PC-3 (cell line): ENCODE measurements at regions not wholly inside any gene's neighbourhood (a gene's known extent, or its start where the extent isn't known, plus 50 kb on each side); places are given as distances from the start of the nearest gene placed in this dataset.
A peak's percentile ranks its signal among the peaks of the same experiment; 100 is the strongest.

Experiments used
- ATAC-seq: fragments of 200-7000 bp; cut with Tn5 transposase; 2 replicates; pipeline ENCODE4 v1.9.1; 2020; ENCODE audit warnings: mild to moderate bottlenecking, moderate library complexity
- BruUV-seq: library from RNA; stranded (reverse); fragments of 400-500 nt; replicated peaks from 2 replicates; lab custom pipeline; 2021; lab: Mats Ljungman, UMichigan
- CTCF ChIA-PET: fragments of 300-600 bp; sonication (Branson Sonifier 250); formaldehyde crosslinking; loops from one replicate; lab custom pipeline; 2022; ENCODE audit warnings: antibody characterized with exemption; lab: Charles Lee
- POLR2A ChIA-PET: fragments of 300-600 bp; sonication (Branson Sonifier 250); formaldehyde crosslinking; loops from one replicate; lab custom pipeline; 2022; ENCODE audit warnings: antibody characterized with exemption; ENCODE audit not compliant: unreplicated experiment; lab: Charles Lee
- DNase-seq: peaks from one replicate; pipeline ENCODE4 v3.0.0-alpha.2; 2015
- H2AFZ ChIP-seq: fragments of 300-600 bp; sonication (generic); 2 replicates; pipeline ENCODE4 v1.6.0; 2016; ENCODE audit warnings: antibody characterized with exemption, low read length
- H3F3A ChIP-seq: fragments of 300-600 bp; sonication (generic); one replicate; pipeline ENCODE4 v1.6.0; 2017; ENCODE audit warnings: antibody characterized with exemption, low read length, control low read depth, mild to moderate bottlenecking; ENCODE audit not compliant: unreplicated experiment
- H3K27ac ChIP-seq: fragments of 300-600 bp; sonication (generic); 2 replicates; pipeline ENCODE4 v1.5.1; 2016; ENCODE audit warnings: mild to moderate bottlenecking, low read length
- H3K27me3 ChIP-seq: fragments of 300-600 bp; sonication (generic); 2 replicates; pipeline ENCODE4 v1.6.1; 2016; ENCODE audit warnings: low read length, mixed read lengths
- H3K36me3 ChIP-seq: fragments of 300-600 bp; sonication (generic); 2 replicates; pipeline ENCODE4 v1.6.1; 2016; ENCODE audit warnings: low read depth, mixed run types, low read length, mixed read lengths
- H3K4me1 ChIP-seq: fragments of 300-600 bp; sonication (generic); 2 replicates; pipeline ENCODE4 v1.5.1; 2016; ENCODE audit warnings: low read length; ENCODE audit not compliant: insufficient read depth
- H3K4me2 ChIP-seq: fragments of 300-600 bp; sonication (generic); 2 replicates; pipeline ENCODE4 v1.6.0; 2016; ENCODE audit warnings: low read length
- H3K4me3 ChIP-seq: fragments of 300-600 bp; sonication (generic); 2 replicates; pipeline ENCODE4 v1.5.1; 2016; ENCODE audit warnings: mild to moderate bottlenecking, low read length, mixed read lengths
- H3K79me2 ChIP-seq: fragments of 300-600 bp; sonication (generic); 2 replicates; pipeline ENCODE4 v1.6.1; 2017; ENCODE audit warnings: low read length, mixed read lengths
- H3K9ac ChIP-seq: fragments of 300-600 bp; sonication (generic); 2 replicates; pipeline ENCODE4 v1.6.0; 2016; ENCODE audit warnings: mild to moderate bottlenecking, low read length
- H3K9me2 ChIP-seq: fragments of 300-600 bp; sonication (generic); replicated peaks from 2 replicates; pipeline ENCODE4 v1.6.1; 2016; ENCODE audit warnings: mixed run types, low read length, mixed read lengths
- H3K9me3 ChIP-seq: fragments of 300-600 bp; sonication (generic); 2 replicates; pipeline ENCODE4 v1.6.1; 2016; ENCODE audit warnings: low read length, mixed read lengths
- H4K20me1 ChIP-seq: fragments of 300-600 bp; sonication (generic); 2 replicates; pipeline ENCODE4 v1.6.1; 2016; ENCODE audit warnings: low read length, mixed read lengths
- EZH2 ChIP-seq: fragments of 300-600 bp; sonication (generic); IDR thresholded peaks from one replicate; pipeline ENCODE4 v1.6.1; 2017; ENCODE audit warnings: antibody characterized with exemption, mild to moderate bottlenecking, low read length; ENCODE audit not compliant: unreplicated experiment
- EZH2phosphoT487 ChIP-seq: fragments of 300-600 bp; sonication (generic); IDR thresholded peaks from 2 replicates; pipeline ENCODE4 v1.6.1; 2018; ENCODE audit warnings: mild to moderate bottlenecking, antibody characterized with exemption, low read length, borderline replicate concordance
- intact Hi-C: fragments of 100-400 bp; cut with micrococcal nuclease; formaldehyde crosslinking; loops from 2 replicates; pipeline ENCODE4 v1.9.0; 2023
- TF ChIP-seq, protein P1 (sequence below): fragments of 300-600 bp; sonication (generic); conservative IDR thresholded peaks from 2 replicates; pipeline ENCODE4 v1.5.1; 2017; ENCODE audit warnings: antibody characterized with exemption, low read depth, mild to moderate bottlenecking, low read length

DNA sequence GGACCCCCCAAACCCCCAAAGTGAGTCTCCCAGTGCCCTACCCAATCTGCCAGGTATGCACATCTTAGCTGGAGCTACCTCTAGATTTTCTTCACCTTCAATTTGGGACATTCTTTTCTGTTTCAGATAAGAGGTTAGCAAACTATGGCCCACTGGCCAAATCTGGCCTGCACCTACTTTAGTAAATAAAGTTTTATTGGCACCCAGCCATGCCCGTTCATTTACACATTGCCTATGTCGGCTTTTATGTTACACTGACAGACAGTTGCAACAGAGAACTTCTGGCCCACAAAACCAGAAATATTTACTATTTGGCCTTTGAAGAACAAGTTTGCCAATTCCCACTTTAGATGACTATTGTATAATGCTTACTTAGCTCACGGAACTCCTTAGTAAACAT is 55.9 kb upstream of the STX16 start:
- H3K4me3 ChIP-seq: no peak overlapping the region
- no TSS peak for BruUV-seq
- H3K79me2 ChIP-seq: no peaks in the 10 kb centered on the region
- no peak for ATAC-seq
- no peaks in the 10 kb centered on the region for H3K4me1 ChIP-seq
- no peaks in the 10 kb centered on the region for H4K20me1 ChIP-seq
- H3K4me2 ChIP-seq: no peak overlapping the region
- H3K9ac ChIP-seq: no peak overlapping the region
- no peak overlapping the region for H2AFZ ChIP-seq
- H3F3A ChIP-seq: no peaks in the 10 kb centered on the region
- no peaks in the 10 kb centered on the region for H3K36me3 ChIP-seq
- ChIA-PET CTCF (no interaction called here), POLR2A (interaction anchor here (0.5 kb wide), 1 partner anchor 57 kb away, joined by 10 read pairs; no protein-coding TSS in a partner anchor)
- TF ChIP-seq EZH2 (no peak), EZH2phosphoT487 (no peak)
- TF ChIP-seq, protein P1, sequence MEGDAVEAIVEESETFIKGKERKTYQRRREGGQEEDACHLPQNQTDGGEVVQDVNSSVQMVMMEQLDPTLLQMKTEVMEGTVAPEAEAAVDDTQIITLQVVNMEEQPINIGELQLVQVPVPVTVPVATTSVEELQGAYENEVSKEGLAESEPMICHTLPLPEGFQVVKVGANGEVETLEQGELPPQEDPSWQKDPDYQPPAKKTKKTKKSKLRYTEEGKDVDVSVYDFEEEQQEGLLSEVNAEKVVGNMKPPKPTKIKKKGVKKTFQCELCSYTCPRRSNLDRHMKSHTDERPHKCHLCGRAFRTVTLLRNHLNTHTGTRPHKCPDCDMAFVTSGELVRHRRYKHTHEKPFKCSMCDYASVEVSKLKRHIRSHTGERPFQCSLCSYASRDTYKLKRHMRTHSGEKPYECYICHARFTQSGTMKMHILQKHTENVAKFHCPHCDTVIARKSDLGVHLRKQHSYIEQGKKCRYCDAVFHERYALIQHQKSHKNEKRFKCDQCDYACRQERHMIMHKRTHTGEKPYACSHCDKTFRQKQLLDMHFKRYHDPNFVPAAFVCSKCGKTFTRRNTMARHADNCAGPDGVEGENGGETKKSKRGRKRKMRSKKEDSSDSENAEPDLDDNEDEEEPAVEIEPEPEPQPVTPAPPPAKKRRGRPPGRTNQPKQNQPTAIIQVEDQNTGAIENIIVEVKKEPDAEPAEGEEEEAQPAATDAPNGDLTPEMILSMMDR: no peak
- no peak overlapping the region for H3K27ac ChIP-seq
- intact Hi-C loops: no loop called here
- H3K9me3 ChIP-seq: no peaks in the 10 kb centered on the region
- peaks cover 5% of the 10 kb centered on the region; the same call in 1 of the 2 replicates for H3K27me3 ChIP-seq
- peak; percentile 13 for DNase-seq
- no peaks in the 10 kb centered on the region for H3K9me2 ChIP-seq

DNA sequence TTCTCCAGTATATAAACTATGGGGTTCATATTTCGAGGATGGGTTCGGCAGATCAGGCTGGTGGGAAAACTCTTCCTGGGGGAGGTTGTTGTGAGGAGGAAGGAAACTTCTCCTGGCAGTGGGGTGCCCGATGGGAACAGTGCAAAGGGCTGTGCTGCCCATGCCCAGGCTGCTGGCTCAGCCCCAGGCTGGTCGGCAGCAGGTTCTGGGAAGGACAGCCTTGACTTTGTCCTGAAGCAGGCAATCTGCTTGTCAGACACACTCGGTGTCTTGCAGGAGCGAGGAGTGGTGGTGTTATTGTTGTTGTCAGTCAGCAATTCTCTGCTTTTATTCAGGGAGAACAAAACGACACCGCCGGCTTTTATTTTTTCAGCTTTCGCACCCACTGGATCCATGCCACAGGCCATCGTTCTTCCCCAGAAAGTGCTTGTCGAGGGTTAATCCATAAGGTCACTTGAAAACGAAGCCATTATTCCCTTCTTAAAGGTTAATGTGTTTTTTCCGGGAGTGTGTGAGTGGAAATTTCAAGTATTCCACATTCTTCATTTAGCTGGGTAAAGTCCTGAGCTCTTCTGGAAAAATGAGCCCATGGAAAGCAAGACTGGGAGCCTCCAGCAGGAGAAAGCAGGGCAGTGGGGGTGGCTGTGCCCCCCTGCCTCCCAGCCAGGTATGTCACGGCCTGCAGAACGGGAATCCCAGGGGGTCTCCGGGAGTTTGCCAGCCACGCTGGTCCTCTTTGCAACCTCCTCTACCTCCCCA is 57.0 kb upstream of the STX16 start:
- intact Hi-C loops: no loop called here
- Histone ChIP-seq H3K4me3 (no peak overlapping the region), H4K20me1 (no peaks in the 10 kb centered on the region), H3K4me2 (no peak overlapping the region), H3K9ac (no peak overlapping the region), H3K36me3 (no peaks in the 10 kb centered on the region), H3K4me1 (no peaks in the 10 kb centered on the region), H3K27ac (no peak overlapping the region), H3K79me2 (no peaks in the 10 kb centered on the region), H3F3A (no peaks in the 10 kb centered on the region), H3K9me3 (no peaks in the 10 kb centered on the region), H3K9me2 (no peaks in the 10 kb centered on the region), H3K27me3 (peaks cover 5% of the 10 kb centered on the region; the same call in 1 of the 2 replicates), H2AFZ (no peak overlapping the region)
- DNase-seq: no peak
- TF ChIP-seq, protein P1: no peak
- no peak for TF ChIP-seq EZH2
- TF ChIP-seq EZH2phosphoT487: no peak
- BruUV-seq: no TSS peak
- POLR2A ChIA-PET: no interaction called here
- CTCF ChIA-PET: no interaction called here
- ATAC-seq: no peak

DNA sequence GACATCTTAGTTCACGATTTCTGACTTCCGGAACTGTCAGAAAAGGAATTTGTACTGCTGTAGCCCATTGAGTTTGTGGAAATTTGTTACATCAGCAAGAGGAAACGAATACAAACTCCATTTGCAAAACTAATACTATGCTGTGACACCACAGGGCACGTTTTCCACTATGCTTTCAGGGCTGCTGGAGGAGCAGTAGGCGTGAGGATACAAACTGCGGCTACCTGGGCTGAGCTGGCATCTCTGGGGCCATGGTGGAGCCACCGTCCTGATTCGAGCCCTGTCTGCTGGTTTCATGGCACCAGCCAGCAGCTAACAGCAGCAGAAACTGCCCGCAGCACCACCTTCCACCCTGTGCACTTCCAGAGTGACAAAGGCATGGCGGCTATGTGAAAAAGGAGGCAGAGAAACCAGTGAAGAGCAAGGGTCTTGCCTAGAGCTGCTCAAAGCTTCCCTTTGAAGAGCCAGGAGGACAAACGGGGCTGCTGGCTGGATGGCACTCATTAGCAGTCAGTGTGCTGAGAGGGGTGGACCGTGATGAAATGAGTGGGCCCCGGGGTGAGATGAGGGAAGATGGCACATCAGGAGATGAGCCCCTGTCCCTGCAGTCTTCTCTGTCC is 58.9 kb upstream of the STX16 start:
- CTCF ChIA-PET: no interaction called here
- Histone ChIP-seq H3K27ac (no peak overlapping the region), H3K9ac (no peak overlapping the region), H3K4me2 (no peak overlapping the region), H3K36me3 (no peaks in the 10 kb centered on the region), H3K4me1 (no peaks in the 10 kb centered on the region), H2AFZ (no peak overlapping the region), H3K27me3 (peaks cover 5% of the 10 kb centered on the region; the same call in 1 of the 2 replicates), H3K79me2 (no peaks in the 10 kb centered on the region), H3K4me3 (no peak overlapping the region), H3K9me2 (no peaks in the 10 kb centered on the region), H3F3A (no peaks in the 10 kb centered on the region), H3K9me3 (no peaks in the 10 kb centered on the region), H4K20me1 (no peaks in the 10 kb centered on the region)
- intact Hi-C loops: no loop called here
- TF ChIP-seq, protein P1: no peak
- TF ChIP-seq EZH2: no peak
- TF ChIP-seq EZH2phosphoT487: no peak
- DNase-seq (no peak), ATAC-seq (no peak)
- no TSS peak for BruUV-seq
- POLR2A ChIA-PET: no interaction called here
